GM12891 (cell line): ENCODE measurements at regions not wholly inside any gene's neighbourhood (a gene's known extent, or its start where the extent isn't known, plus 50 kb on each side); places are given as distances from the start of the nearest gene placed in this dataset.

Experiments used
- PAX5 ChIP-seq: IDR thresholded peaks from 2 replicates; pipeline ENCODE4 v1.6.1; 2011; ENCODE audit warnings: low read length, moderate library complexity, mild to moderate bottlenecking; ENCODE audit not compliant: insufficient read depth, severe bottlenecking
- POLR2A ChIP-seq: IDR thresholded peaks from 2 replicates; pipeline ENCODE4 v1.6.1; 2011; ENCODE audit warnings: low read depth, low read length, control low read depth
- POLR2AphosphoS5 ChIP-seq: IDR thresholded peaks from 2 replicates; pipeline ENCODE4 v1.6.1; 2011; ENCODE audit warnings: low read depth, low read length, control low read depth
- POU2F2 ChIP-seq: IDR thresholded peaks from 2 replicates; pipeline ENCODE4 v1.6.1; 2011; ENCODE audit warnings: low read depth, mild to moderate bottlenecking, control low read depth, low read length, moderate library complexity
- SPI1 ChIP-seq: IDR thresholded peaks from 2 replicates; pipeline ENCODE4 v1.6.1; 2011; ENCODE audit warnings: low read depth, low read length, control low read depth
- TAF1 ChIP-seq: IDR thresholded peaks from 2 replicates; pipeline ENCODE4 v1.6.1; 2011; ENCODE audit warnings: low read depth, low read length, control low read depth

- TF ChIP-seq TAF1 (no peak), POLR2A (no peak), POLR2AphosphoS5 (no peak), SPI1 (no peak), POU2F2 (no peak), PAX5 (no peak)
Observed at GRCh38 chr5:91499943-91500531, 116.9 kb upstream of the ARRDC3 start.
